Subcutaneous abdominal adipose tissue (tissue), 5 donors: ENCODE measurements at regions not wholly inside any gene's neighbourhood (a gene's known extent, or its start where the extent isn't known, plus 50 kb on each side); places are given as distances from the start of the nearest gene placed in this dataset.
"Not testable (repeated sequence)": the region's sequence is repeated elsewhere in the genome, so short reads cannot be mapped to it uniquely, and the experiment has no call there.

Source experiments
- H3K27ac ChIP-seq: one replicate; pipeline ENCODE4 v1.7.0; 2013; ENCODE audit warnings: low read depth, mild to moderate bottlenecking, inconsistent platforms, low read length, moderate library complexity
- H3K27me3 ChIP-seq, 5 donors: one replicate each; pipeline ENCODE4 v1.7.0; 2013; ENCODE audit warnings: low read length in 5 of 5, inconsistent platforms in 1 of 5; ENCODE audit not compliant: control insufficient read depth in 5 of 5, insufficient read depth in 4 of 5
- H3K36me3 ChIP-seq, 5 donors: one replicate each; pipeline ENCODE4 v1.7.0; 2013; ENCODE audit warnings: low read length in 5 of 5; ENCODE audit not compliant: control insufficient read depth in 5 of 5, insufficient read depth in 5 of 5
- H3K4me1 ChIP-seq, 5 donors: one replicate each; pipeline ENCODE4 v1.7.0; 2013; ENCODE audit warnings: low read length in 5 of 5, mild to moderate bottlenecking in 3 of 5, moderate library complexity in 1 of 5; ENCODE audit not compliant: control insufficient read depth in 5 of 5, insufficient read depth in 5 of 5
- H3K4me3 ChIP-seq, 5 donors: one replicate each; pipeline ENCODE4 v1.7.0; 2013; ENCODE audit warnings: low read length in 5 of 5, low read depth in 1 of 5
- H3K9ac ChIP-seq, 5 donors: one replicate each; pipeline ENCODE4 v1.7.0; 2013; ENCODE audit warnings: low read length in 5 of 5, mild to moderate bottlenecking in 4 of 5, moderate library complexity in 3 of 5
- H3K9me3 ChIP-seq, 5 donors: one replicate each; pipeline ENCODE4 v1.7.0; 2013; ENCODE audit warnings: low read length in 5 of 5; ENCODE audit not compliant: control insufficient read depth in 5 of 5
- donor health status: healthy.
- donor health status: healthy.
- donor health status: healthy.
- donor health status: healthy.
- donor health status: healthy.

DNA sequence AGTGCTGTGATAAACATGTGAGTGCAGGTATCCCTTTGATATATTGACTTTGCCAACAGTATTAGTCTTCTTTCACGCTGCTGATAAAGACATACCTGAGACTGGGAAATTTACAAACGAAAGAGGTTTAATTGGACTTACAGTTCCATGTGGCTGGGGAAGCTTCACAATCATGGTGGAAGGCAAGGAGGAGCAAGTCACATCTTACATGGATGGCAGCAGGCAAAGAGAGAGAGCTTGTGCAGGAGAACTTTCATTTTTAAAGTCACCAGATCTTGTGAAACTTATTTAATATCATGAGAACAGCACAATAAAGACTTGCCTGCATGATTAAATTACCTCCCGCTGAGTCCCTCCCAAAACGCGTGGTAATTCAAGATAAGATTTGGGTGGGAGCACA, 277.9 kb upstream of the GCFC2 start:
- H3K27me3 ChIP-seq, H3K9ac ChIP-seq, H3K36me3 ChIP-seq, H3K27ac ChIP-seq, H3K4me3 ChIP-seq, H3K4me1 ChIP-seq: not testable (repeated sequence)
- peaks cover 3 to 18% (median 12%) of the 10 kb centered on the region in 5 donors for H3K9me3 ChIP-seq

- Histone ChIP-seq H3K27me3 (no peaks in the 10 kb centered on the region), H3K36me3 (no peaks in the 10 kb centered on the region), H3K27ac (no peak overlapping the region), H3K4me1 (no peaks in the 10 kb centered on the region), H3K9me3 (peaks cover 0 to 7% (median 3%) of the 10 kb centered on the region in 5 donors), H3K9ac (no peak overlapping the region), H3K4me3 (no peak overlapping the region)
Observed at GRCh38 chr2:75986617-75987016, 275.9 kb upstream of the GCFC2 start.

- no peak overlapping the region for H3K9ac ChIP-seq
- H3K27me3 ChIP-seq, result no peaks in the 10 kb centered on the region
- no peaks in the 10 kb centered on the region for H3K36me3 ChIP-seq
- no peak overlapping the region for H3K4me3 ChIP-seq
- H3K4me1 ChIP-seq, result no peaks in the 10 kb centered on the region
- H3K9me3 ChIP-seq, result peaks cover 0 to 5% (median 0%) of the 10 kb centered on the region in 5 donors
- no peak overlapping the region for H3K27ac ChIP-seq
Observed at GRCh38 chr2:75982719-75983118, 272.0 kb upstream of the GCFC2 start.

GRCh38 chr2:75964646-75965045, 253.9 kb upstream of the GCFC2 start:
- Histone ChIP-seq H3K9ac (no peak overlapping the region), H3K36me3 (no peaks in the 10 kb centered on the region), H3K27me3 (no peaks in the 10 kb centered on the region), H3K4me3 (no peak overlapping the region), H3K9me3 (peaks cover 0 to 3% (median 0%) of the 10 kb centered on the region in 5 donors), H3K4me1 (no peaks in the 10 kb centered on the region), H3K27ac (no peak overlapping the region)

DNA sequence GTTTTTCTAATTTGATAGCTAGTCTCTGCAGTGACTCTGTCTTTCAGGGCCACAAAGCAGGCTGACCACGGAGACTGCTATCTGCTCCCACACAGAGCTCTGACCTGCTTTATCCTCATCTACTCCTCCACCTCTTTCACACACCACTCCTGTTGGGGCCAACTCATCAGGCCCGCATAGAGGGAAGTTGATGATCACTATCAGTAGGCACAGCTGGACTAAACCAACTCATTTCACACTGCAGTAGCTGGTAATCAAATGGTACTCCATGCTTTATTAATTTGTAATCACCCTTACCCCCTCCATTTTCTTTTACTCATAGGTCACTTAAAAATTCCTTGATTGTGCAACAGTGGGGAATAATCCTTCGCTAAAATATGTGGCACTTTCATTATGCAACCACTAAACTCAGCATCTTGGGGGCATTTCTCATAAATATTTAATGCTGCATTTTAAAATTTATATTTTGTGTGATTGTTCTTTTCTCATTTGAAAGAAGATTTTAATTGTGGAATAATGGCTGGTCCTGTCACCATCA, 249.8 kb upstream of the GCFC2 start:
- no peak overlapping the region for H3K4me3 ChIP-seq
- no peaks in the 10 kb centered on the region for H3K4me1 ChIP-seq
- no peak overlapping the region for H3K27ac ChIP-seq
- H3K27me3 ChIP-seq, result no peaks in the 10 kb centered on the region
- H3K9me3 ChIP-seq, result no peaks in the 10 kb centered on the region
- H3K9ac ChIP-seq, result no peak overlapping the region
- no peaks in the 10 kb centered on the region for H3K36me3 ChIP-seq

DNA sequence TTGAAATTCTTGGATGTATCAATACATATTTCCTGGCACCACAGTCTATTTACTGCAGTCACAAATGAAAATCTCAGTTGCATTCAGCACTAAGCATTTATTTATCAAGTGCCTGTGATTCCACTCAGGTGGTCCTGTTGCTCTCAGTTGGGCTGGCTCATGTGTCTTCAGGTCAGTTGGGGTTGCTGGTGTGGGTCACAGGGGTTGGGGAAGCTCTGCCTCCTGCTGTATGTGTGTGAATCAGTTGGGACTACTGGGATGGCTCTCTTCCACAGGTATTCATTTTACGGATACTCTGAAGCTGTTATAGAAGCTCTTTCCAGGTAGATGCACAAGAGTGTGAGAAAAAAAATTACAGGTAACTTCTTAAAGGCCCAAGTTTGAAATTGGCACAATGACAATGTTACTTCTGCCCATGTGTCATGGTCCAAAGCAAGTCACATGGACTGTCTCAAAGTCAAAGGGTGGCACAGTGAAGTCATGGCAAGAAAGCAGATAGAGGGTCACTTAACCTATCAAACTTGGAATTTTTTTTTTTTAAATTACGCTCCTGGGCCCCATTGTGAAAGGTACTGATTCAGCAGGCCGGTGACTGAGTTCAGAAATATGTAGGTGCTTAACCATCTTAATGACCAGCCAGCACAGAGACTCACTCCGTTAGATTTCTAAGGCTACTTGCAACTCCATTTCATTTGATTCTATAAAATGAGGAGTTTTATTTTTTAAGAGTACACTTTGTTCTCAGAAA, 249.2 kb upstream of the GCFC2 start:
- Histone ChIP-seq H3K27ac (no peak overlapping the region), H3K27me3 (no peaks in the 10 kb centered on the region), H3K9me3 (no peaks in the 10 kb centered on the region), H3K4me1 (no peaks in the 10 kb centered on the region), H3K9ac (no peak overlapping the region), H3K4me3 (no peak overlapping the region), H3K36me3 (no peaks in the 10 kb centered on the region)

DNA sequence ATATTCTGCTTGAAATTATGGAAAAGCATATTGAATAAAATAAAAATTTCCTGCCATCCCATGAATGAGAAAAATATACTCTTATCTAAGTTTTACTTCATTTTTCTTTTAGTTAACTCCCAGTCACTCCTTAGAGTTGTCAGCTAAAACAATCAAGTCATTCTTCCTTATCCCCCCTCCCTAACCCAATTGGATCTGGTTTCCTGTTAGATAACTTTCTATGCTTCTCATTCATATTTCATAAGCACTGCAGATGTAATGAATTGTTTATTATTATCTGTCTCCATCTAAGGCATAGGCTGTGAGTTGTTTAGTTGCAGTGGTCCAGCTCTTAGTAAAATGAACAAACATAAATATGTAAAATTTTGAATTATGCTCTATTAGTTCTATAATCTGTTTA, 244.0 kb upstream of the GCFC2 start:
- Histone ChIP-seq H3K9me3 (no peaks in the 10 kb centered on the region), H3K27me3 (no peaks in the 10 kb centered on the region), H3K4me1 (no peaks in the 10 kb centered on the region), H3K4me3 (no peak overlapping the region), H3K9ac (no peak overlapping the region), H3K27ac (no peak overlapping the region), H3K36me3 (no peaks in the 10 kb centered on the region)

DNA sequence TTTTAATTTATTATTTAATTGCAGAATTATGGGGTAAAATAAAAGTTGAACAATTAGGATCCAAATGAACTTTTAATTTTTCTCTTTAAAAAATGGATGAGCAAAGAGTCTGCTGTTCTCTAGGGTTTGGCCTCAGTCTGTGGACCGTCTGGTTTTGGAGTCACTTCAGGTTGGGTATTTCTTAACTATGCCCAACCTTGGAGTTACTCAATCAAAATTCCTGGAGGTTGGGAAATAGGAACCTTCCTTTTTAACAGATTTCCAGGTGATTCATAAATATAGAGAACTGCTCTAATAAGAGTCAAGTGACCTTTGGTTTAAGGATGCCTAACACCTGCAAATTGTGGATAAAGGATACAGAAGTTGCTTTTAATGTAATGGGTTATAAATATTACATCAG, 241.5 kb upstream of the GCFC2 start:
- no peaks in the 10 kb centered on the region for H3K36me3 ChIP-seq
- no peaks in the 10 kb centered on the region for H3K27me3 ChIP-seq
- H3K4me1 ChIP-seq, result no peaks in the 10 kb centered on the region
- no peak overlapping the region for H3K4me3 ChIP-seq
- no peaks in the 10 kb centered on the region for H3K9me3 ChIP-seq
- no peak overlapping the region for H3K27ac ChIP-seq
- H3K9ac ChIP-seq, result no peak overlapping the region

- Histone ChIP-seq H3K4me3 (no peak overlapping the region), H3K4me1 (no peaks in the 10 kb centered on the region), H3K27ac (no peak overlapping the region)
Observed at GRCh38 chr2:75949385-75950030, 238.8 kb upstream of the GCFC2 start.

DNA sequence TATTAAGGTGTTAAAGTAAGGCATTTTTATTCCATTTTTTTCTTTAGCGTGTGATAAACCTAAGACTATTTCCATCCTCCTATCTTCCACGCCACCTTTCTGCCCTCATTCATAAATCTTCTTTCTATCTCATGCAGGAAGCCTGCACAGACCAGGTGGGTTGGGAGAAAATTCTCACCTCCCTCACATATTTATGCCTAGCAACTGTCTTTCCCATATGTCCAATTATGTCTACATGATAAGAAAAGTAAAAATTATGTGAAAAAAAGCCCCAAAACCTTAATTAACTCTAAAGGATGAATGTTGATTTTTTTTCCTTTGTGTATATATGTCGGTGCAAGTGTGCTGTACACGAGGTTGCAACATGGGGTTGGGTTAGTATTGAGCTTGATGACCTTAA, 225.6 kb upstream of the GCFC2 start:
- Histone ChIP-seq H3K9me3 (peaks cover 0 to 3% (median 2%) of the 10 kb centered on the region in 5 donors), H3K4me1 (no peaks in the 10 kb centered on the region), H3K4me3 (no peak overlapping the region), H3K9ac (no peak overlapping the region), H3K27ac (no peak overlapping the region), H3K36me3 (no peaks in the 10 kb centered on the region), H3K27me3 (no peaks in the 10 kb centered on the region)

More at GRCh38 chr2:75949385-75950030, 238.8 kb upstream of the GCFC2 start:
- H3K9ac ChIP-seq, result no peak overlapping the region
- no peaks in the 10 kb centered on the region for H3K9me3 ChIP-seq
- no peaks in the 10 kb centered on the region for H3K36me3 ChIP-seq
- H3K27me3 ChIP-seq, result no peaks in the 10 kb centered on the region
